Epidermal melanocyte (primary cell): ENCODE measurements at regions not wholly inside any gene's neighbourhood (a gene's known extent, or its start where the extent isn't known, plus 50 kb on each side); places are given as distances from the start of the nearest gene placed in this dataset.
"Not testable (repeated sequence)": the region's sequence is repeated elsewhere in the genome, so short reads cannot be mapped to it uniquely, and the experiment has no call there.

Experiments used
- DNase-seq: peaks from one replicate; pipeline ENCODE4 v3.0.0; 2011; ENCODE audit warnings: low spot score; ENCODE audit not compliant: insufficient read length

DNA sequence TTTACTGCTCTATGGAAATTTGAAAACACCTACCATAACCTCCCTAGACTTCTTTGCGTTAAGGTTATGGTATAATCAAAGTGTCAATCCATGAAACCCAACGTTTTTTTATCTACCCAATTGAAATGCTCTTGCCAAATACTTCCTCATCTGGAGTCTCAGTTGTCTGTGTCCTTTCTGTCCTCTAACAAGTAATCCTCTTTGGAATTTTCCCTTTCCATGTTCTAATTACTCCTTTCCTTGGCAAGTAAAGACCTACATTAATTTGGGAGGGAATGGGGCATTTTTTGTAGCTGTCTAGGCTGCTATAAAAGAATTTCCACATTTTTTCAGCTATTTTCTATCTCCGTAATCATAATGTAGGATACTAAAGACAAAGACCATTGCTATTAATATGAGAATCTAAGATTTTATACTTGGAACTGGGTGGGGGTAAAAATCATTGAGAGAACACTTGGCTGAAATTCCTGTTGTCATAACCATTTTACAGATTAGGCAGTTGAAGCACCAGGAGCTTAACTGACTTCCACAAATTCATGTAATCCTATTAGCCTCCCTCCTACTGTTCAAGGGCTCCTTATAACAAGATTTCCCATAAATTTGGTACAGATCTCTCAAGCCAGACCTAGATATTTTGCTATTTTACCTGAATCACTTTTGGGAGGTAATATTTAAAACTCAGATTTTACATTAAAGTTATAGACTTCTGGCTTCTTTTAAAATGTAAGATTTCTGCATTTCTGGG is 1307.6 kb downstream of the XPNPEP1 start:
- DNase-seq: no peak

DNA sequence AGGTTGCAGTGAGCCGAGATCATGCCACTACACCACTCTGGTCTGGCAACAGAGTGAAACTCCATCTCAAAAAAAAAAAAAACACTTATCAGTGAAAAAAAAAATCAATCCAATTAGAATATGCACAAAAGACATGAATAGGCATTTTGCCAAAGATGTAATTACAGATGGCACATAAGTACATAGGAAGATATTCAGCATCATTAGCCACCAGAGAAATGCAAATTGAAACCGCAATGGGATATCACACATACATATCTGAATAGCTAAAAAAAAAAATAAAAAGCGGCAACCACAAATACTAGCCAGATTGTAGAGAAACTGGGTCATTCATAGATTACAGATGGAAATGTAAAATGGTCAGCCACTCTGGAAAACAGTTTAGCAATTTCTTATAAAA is 1310.8 kb downstream of the XPNPEP1 start:
- DNase-seq: no peak

DNA sequence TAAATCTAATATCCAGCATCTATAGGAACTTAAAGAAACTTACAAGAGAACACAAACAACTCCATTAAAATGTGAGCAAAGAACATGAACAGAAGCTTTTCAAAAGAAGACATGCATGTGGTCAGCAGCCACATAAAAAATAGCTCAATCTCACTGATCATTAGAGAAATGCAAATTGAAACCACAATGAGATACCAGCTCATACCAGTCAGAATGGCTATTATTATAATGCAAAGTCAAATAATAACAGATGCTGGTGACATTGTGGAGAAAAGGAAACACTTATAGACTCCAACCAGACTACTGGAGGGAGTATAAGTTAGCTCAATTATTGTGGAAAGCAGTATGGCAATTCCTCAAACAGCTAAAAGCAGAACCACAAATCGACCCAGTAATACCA is 1314.5 kb downstream of the XPNPEP1 start:
- DNase-seq: no peak

DNA sequence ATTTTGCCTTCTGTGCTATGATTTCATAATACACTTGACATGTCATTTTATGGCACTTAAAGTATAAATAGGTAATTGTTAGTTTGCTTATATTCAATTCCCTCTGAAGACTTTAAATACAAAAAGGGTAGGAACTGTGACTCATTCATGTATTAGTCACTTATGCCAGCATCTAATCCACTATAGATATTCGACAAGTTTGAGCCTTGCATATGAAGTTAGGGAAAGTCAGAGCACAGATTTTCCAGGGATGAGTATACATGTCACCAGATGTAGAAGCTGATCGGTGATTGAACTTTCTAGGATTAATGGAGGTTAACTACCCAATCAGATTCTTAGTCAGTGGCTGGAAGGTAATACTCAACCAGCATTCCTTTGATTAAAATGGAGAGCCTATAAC is 1321.5 kb downstream of the XPNPEP1 start:
- DNase-seq: no peak

DNA sequence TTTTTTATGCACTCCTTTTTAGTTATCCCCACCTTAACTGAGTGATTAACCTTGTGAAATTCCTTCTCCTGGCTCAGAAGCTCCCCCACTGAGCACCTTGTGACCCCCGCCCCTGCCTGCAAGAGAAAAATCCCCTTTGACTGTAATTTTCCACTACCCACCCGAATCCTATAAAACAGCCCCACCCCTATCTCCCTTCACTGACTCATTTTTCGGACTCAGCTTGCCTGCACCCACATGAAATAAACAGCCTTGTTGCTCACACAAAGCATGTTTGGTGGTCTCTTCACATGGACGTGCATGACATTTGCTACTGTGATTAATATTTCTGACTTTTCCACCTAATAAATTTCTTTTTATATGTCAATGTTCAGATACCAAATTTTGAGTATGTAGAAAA is 1322.8 kb downstream of the XPNPEP1 start:
- DNase-seq: not testable (repeated sequence)

DNA sequence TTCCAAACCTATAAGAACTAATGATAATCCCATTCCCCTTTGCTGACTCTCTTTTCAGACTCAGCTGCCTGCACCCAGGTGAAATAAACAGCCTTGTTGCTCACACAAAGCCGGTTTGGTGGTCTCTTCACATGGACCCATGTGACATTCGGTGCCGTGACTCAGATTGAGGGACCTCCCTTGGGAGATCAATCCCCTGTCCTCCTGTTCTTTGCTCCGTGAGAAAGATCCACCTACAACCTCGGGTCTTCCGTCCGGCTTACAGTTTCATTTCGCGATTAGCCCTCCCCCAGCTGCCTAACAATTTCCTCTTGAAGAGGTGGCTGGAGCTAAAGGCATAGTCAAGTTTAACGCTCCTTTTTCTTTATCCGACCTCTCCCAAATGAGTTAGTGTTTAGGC is 1324.0 kb downstream of the XPNPEP1 start:
- DNase-seq: not testable (repeated sequence)

DNA sequence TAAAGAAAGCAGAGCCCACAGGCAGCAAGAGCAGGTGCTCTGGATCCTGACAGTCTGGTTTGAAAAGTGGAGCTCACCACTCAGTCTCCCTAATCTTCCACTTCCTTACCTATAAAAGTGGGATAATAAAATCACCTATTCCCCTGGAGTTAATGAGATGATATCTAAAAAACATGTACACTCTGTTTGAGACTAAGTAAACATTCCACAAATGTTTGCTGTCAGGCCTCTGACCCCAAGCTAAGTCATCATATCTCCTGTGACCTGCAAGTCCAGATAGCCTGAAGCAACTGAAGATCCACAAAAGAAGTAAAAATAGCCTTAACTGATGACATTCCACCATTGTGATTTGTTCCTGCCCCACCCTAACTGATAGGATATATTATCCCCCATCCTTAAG is 1324.5 kb downstream of the XPNPEP1 start:
- no peak for DNase-seq

DNA sequence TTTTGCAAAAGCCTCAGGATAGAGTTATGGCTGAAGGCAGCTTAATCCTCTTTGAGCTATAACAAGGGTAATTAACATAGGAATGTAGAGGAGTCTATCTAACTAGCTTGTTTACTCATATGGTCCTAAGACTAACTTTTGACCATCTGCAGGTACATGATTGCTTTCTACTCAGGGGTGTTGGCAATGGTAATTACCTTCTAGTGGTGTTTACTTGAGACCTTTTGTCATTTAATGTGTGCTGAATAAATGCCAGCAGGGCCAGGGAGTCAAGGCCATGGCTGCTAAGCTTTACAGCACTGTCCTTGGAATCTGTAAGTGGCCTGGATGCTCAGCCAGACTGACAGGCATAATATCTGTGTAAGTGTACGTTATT is 1325.0 kb downstream of the XPNPEP1 start:
- DNase-seq: no peak

DNA sequence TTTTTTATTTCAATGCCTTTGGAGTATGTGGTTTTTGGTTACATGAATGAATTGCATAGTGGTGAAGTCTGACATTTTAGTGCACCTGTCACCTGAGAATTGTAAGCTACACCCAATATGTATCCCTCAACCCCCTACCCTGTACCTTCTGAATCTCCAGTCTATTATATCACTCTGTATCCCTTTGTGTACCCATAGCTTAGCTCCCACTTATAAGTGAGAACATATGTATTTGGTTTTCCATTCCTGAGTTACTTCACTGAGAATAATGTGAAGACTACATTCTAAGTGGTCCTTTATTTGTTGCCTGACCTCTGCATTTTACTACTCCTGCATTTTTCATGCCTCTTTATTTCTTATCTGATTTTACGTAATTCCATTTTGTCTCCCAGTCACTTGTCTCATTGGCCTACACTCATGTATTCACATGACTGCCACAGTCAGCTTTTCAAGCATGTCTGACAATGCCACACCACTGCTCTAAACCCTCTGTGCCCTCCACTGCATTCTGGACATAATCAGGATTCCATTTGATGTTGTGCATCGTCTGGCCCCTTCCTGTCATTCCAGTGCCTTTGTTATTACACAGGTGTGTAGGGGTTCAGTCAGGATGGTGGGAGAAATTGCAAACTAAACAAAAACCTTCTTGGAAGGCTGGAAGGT is 1325.5 kb downstream of the XPNPEP1 start:
- no peak for DNase-seq

DNA sequence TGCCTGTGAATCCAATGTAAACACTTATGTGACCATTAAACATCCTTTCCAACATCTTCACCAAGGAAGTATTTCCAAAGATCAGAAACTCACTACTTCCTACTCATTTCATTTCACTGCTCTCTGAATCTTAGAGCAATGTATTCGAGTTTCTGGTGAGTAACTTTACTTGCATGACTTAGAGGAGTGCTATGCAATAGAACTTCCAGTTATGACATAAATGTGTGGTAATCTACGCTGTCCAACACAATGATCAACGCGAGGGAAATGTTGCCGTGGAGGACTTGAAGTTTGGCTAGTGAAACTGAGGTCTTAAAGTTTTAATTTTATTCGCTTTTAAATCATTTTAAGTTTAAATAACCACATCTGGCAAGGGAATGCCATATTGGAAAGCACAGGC is 1326.3 kb downstream of the XPNPEP1 start:
- no peak for DNase-seq

DNA sequence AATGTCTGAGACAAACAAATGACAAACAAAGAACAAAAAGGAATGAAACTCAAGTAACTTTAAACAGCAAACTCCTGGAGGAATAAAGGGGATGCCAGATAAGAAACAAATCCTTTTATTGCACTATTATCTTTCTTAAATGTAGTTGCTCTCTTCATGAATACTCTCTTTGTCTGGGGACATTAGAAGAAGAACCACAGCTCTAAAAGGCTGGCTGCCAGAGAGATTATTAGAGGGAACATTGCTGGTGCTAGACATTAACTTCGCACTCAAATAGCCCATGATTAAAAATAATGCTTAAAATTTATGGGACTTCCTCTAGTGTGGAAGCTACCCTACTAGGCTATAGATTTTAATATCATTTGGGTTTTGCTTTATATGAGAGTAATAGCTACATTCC is 1330.4 kb downstream of the XPNPEP1 start:
- no peak for DNase-seq

DNA sequence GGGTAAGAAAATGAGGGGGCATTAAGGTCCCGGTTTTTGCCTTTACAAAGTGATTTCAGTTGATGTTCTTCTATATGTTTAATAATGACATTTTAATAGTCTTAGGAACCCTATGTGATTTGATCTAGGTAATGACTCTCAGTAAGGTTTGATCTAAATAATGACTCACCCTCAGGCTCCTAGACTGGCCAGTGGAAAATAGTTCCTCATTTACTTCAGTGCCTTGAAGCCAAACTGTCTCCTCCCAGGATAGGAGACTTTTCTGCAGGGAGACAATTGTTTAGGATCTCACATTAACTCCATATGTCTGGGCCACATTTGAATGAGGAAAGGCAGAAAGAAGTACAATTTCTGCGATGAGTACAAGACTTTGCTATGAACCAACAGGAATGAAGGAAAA is 1331.9 kb downstream of the XPNPEP1 start:
- no peak for DNase-seq

DNA sequence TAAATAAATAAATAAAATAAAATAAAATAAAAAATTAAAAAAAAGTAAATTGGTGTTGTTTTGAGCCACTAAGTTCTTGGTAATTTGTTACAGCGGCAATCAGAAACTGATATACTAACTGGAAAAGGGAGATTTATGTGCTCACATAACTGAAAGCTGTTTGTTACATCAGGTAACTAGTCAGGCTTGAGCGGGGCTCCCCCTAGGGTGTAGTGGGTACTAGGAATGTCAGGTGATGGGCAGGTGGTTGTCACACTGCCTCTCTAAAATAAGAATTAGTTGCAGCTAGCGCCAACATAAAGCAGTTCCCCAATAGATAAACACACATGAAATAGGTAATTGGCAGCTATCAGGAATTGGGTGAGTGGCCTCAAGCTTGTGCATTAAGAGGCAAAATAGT is 1336.9 kb downstream of the XPNPEP1 start:
- DNase-seq: no peak

DNA sequence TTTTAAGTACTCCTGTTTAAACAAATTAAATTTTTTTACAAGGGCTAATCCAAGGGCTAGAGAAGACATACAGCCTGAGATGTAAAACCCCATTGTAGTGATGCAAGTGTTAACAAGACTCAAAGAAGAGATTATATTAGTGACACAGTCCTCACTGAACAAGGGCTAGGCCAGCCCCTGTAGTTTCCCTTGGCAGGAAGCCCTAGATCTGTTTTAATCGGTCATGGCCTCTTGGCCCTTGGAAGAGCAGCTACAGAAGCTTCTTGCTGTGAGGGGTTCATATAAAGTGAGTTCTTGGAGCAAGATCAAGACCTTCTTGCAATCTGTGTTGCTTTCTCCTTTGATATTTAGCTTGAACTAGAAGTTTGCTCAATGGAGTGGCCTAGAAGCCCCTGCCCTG is 1339.4 kb downstream of the XPNPEP1 start:
- DNase-seq: no peak

DNA sequence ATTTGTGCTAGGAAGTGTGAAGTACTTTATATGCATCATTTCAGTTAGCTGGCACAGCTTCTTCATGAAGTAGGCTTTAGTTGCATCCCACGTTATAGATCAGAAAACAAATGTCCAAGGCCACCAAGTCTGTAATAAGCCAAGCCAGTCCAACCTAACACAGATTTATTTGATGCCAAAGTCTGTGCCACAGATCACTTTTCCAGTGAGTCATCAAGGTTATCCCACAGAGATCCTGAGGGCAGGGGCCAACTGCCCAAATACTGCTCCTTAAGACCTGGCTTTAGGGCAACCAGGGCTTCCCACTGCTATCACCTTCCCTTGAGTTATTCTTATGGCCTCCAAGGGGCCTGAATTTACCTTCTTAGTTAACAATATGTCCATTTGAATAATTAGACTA is 1340.4 kb downstream of the XPNPEP1 start:
- DNase-seq: no peak

DNA sequence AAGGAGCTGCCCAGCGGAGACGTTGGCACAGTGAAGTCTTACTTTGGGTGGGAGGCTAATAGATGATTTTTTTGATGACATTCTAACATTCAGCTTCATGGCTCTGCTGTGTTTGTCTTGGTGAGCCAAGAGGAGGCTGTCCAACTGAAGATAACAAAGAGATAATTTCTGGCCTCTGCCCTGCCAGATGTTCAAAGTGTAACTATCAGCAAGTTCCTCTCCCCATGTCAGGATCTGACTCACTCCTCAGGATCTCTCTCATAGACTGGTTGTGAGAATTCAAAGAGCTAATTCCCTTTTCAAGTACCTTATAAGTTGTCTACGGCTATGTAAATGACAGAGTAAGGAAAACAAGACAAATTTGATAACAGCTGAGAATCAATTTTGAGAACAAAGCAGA is 1340.9 kb downstream of the XPNPEP1 start:
- DNase-seq: no peak

DNA sequence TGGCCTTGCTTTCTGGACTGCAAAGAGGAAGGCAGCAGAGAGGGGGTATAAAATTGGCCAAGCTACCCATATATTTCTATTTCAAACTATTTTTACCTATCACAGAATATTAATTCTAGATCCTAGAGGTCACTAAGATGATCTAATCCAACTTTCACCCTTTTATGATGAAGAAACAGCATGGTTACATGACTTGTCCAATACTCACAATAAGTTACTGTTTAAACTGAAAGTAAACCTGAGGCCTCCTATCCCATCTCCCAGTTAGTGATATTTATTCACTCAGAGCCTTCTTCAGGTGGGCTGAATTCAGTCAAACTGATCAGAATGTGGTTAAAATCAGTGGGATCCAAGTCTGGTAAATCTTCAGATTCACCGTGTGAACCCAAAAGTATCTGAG is 1345.1 kb downstream of the XPNPEP1 start:
- no peak for DNase-seq

DNA sequence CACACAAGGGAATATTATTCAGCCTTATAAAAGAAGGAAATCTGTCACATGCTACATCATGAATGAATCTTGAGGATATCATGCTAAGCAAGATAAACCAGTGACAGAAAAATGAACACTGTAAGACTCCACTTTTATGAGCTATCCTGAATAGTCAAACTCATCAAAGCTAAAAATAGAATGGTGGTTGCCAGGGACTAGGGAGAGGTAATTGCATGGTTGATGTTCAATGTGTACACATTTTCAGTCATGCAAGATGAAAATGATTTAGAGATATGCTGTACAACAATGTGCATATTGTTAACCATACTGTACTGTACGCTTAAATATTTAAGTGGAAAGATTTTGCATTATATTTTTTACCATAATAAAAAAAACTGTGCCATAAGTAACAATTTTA is 1349.1 kb downstream of the XPNPEP1 start:
- no peak for DNase-seq

DNA sequence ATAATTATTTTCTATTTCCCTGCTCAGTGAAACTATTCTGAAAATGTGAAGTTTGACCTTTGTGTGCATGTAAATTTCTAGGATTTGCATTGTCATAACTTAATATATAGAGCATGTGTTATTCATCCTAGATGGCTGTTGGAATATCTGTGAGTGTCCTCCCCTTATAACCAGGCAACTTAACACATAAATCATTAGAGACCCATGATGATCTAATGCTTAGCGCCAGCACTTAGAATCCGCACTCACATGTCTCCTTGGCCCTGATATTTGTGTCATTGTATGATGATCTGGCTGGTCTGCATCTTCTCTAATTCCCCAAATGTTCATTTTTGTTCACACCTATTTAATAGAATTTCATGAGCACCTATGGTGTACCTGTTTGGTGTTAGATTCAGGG is 1354.5 kb downstream of the XPNPEP1 start:
- DNase-seq: no peak

DNA sequence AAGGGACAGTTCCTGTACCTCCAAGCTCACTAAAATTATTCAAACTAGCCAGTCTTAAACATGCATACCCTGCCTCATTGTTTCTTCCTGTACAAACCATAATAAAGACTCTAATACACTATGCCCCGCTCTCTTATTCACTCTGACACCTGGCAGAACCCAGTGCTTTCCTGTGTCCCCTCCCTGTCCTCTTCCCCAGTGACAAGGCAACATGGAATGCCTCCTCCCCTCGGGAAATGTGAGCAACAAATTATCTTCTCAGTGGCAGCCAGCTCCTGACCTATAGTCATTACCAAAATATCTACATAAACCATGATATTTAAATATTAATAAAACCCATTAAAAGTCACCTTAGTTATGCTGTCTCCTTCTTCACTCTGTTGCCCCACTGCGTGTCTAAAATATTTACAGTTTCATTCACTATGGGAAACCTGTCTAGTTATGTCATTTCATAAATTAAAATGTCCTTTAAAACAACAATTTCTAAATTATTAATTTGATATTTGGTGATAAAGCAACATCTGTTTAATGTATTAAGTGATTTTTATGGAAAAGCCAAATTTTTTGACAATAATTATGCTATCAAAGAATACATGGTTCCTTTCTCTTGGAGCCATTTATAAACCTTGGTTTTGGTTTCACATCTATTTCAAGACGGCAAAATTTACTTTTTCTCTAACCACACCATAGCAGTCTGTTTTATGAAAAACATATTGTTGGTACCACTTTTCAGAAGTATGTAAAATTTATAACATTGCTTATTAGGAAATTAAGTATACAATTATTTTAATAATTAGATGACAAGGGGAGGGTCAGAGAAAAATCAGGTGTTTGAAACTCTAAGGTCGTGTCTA is 1355.2 kb downstream of the XPNPEP1 start:
- DNase-seq: no peak

DNA sequence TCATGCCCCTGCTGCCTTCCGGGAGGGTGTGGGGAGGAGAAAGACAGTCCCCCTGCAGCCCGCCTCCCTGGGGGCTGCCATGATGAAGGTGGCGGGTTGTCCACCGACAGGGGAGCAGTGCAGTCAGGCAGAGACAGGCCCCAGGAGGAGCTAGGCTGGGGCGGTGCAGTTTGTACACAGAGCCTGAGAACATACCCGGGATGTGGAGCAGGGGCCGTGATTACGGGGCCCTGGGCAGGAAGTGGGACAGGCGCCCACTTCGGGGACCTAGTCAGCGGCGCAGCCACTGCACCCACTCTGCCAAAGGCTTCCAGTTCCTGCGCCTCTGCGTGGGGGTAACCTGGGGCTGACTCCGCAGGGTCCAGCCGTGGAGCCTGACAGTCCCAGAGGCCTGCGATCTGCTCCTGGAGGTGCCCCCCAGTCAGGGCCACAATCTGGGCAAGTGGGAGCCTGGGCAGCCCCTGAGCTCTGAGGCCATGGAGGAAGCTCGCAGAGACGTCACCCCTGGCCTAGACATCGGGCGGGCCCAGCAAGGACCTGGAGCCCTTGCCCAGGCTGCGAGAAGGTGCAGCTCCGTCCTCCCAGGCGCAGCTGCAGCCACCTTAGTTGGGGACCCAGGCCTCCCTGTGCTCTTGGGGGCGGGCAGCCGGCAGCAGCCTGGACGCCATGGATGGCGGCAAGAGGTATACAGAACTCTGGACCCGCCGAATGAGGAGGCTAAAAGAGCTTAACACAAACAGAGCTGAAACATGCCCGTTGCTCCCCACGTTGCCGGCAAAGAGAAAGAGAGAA is 1356.8 kb downstream of the XPNPEP1 start:
- no peak for DNase-seq

DNA sequence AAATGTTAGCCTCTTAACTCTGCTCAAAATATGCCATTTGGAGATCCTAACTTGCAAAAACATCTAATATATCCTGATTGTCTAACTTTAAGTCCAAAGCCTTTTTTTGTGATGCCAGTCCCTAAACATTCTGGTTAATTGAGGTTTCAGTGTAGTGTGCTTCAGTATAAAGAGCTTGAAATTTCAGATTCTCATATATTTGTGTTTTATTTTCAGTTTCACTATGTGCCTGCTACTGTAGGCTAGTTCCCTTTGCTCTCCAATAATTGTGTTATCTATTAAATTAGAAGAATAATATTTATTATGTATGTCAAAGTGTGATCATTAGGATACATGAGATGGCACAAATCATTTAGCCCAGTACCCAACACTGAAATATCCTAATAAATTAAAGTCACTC is 1361.2 kb downstream of the XPNPEP1 start:
- no peak for DNase-seq
